ENCODE measurements at regions not wholly inside any gene's neighbourhood (a gene's known extent, or its start where the extent isn't known, plus 50 kb on each side); places are given as distances from the start of the nearest gene placed in this dataset.

DNA sequence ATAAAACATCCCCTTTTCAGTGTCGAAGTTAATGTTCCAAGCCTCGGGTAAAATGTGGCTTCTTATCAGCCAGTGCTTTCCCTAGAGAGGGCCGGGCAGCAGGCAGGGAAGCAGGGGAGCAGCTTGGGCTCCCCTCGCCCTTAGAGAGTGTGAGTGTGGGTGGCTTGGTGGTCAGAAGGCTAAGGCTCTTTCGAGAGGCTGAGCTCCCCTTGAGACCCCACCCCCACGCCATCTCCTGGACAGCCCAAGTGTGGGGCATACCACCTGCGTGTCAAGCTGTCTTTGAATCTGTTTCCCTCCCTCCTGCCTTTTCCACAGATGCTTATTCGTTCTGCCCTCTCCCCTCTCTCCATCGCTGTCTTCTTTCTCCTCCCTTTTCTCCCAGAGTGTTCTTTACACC lies 95.1 kb upstream of the FOXP4 start:
- no peak for DNase-seq (ENCODE audit: low read depth in 2 of 2)

DNA sequence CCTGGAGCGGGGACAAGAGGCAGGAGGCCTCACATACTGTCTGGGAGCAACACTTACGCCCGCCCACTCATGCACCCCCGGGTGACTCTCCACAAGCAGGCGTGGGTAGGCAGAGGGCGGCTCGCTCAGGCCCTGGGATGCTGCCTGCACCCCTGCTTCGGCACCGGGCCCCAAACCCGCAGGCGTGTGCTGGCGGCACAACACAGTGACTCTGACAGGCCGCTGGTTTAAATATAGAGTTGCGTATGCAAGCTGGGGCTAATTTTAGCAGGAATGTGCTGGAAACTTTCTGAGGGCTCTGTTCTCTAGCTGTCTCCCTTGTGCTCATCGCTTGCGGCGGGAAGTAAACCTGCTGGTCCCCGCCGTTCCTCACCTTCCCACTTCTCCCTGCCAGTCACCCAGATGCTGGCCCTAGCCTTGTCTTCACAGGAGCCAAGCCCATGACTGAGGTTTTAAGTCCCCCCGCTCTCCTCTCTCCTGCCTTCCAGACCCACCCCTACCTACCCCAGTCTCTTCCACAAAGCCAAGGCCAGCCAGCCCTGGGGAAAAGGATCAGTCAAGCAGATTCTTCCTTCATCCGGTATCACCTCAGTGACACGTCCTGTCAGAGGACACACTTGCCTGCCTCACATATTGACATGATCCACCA lies 94.5 kb upstream of the FOXP4 start:
- DNase-seq (ENCODE audit: low read depth in 2 of 2), result no peak

DNA sequence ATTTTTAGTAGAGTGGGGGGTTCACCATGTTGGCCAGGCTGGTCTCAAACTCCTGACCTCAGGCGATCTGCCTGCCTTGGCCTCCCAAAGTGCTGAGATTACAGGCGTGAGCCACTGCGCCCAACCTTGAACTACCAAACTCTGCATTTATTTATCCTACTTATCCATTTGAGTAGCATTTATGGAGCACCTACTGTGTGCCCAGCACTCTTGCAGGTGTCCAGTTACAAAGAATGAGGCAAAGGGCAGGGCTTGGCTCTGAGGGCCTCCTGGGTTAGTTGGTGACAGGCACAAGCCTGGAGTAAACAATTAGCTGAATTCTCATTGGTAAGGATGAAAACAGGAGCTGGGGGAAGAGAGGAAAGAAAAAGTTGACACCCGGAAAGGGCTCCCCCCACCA lies 93.4 kb upstream of the FOXP4 start:
- DNase-seq (ENCODE audit: low read depth in 2 of 2), result no peak

DNA sequence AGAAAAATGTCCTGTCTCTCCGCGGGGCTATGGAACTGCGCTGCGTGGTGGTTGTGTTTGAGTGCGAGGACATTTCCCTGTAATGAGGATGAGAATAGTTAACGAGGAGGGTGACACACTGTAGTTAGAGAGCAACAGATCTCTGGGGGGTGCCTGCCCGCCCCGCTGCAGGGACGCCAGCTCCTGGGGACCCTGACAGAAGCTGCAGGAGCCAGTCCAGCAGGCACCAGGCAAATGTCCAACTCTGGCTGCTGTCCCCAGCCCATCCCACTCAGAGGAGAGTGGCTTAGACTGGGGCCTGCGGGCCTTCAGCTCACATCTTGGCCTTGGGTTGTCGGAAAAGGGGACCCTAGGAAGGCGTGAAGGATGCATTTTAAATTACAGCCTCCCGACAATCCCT lies 92.9 kb upstream of the FOXP4 start:
- no peak for DNase-seq (ENCODE audit: low read depth in 2 of 2)

DNA sequence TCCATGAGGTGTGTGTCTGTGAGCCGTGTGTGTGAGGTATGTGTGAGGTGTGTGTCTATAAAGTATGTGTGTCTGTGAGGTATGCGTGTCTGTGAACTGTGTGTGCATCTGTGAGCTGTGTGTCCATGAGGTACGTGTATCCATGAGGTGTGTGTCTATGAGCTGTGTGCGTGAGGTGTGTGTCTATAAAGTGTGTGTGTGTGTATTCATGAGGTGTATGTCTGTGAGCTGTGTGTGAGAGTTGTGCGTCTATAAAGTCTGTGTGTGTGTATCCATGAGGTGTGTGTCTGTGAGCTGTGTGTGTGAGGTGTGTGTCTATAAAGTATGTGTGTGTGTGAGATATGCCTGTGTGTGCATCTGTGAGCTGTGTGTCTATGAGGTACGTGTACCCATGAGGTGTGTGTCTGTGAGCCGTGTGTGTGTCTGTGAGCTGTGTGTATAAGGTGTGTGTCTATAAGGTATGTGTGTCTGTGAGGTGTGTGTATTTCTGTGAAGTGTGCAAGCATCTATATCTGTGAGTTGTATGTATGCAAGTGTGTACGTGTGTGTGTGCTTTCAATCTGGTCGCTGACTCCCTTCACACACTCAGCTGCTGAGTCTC lies 91.9 kb upstream of the FOXP4 start:
- no peak for DNase-seq (ENCODE audit: low read depth in 2 of 2)

DNA sequence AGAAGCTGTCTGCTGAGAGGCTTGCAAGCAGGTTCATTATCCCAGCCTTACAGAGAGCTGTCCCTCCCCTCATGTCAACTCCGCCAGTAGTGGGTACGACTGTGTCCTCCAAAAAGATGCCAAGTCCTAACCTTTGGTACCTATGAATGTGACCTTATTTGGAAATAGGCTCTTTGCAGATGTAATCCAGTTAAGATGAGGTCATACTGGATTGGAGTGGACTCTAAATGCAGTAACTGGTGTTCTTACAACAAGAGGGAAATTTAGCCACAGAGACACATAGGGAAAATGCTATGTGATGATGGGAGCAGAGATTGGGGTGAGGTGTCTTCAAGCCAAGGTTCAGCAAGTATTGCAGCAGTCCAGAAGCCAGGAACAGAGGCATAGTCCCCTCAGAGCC lies 90.8 kb upstream of the FOXP4 start:
- DNase-seq (ENCODE audit: low read depth in 2 of 2), result no peak

DNA sequence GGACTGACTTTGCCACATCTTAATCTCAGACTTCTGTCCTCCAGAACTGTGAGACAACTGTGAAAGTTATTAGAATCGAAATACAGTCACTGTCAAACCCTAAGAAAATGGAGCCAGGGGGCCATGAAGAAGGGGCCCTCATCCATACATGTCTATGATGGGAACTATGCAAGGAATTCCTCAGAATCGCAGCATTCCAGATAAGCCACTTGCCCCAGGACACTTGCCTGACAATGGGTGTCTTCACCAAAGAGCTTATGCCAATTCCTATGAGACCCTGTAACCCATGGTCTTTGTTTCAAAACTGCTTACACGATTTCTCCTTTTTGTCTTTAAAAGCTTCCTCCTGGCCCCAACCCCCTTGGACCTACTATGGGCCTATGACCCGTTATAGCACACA lies 90.4 kb upstream of the FOXP4 start:
- DNase-seq (ENCODE audit: low read depth in 2 of 2), result no peak

DNA sequence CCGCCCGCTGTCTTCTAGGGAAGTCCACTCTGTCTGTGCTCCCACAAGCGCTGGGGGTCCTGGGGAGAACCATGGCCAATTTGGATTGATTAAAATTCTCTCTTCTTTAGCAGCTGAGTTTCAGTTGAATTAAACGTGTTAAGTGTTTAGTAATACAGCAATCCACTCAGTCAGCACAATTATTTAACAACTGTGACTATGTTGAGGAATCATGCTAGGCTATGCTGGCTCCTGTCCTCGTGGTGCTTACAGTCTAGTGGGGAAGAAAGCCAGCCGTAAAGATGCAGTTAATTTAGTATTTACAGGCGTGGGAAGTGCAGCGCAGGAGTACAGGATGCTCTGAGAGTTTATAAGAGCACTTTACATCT lies 88.9 kb upstream of the FOXP4 start:
- no peak for DNase-seq (ENCODE audit: low read depth in 2 of 2)

DNA sequence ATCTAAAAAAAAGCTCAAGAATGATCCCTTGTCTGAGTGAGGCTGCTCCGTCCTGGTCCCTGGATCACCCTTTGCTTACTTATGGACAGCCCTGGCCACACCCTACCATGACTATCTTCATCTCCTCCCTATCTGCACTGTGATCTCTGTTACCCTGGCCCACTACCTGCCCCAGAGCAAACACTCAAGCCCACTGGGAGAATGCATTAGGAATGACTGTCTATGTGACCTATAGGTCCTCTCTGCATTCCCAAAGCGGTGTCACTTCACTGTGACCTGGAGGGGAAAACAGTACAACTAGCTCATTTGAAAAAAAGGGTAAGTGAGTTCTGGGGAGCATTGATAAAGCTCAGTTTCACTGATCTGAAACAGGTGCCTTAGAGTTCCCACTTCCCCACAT lies 86.4 kb upstream of the FOXP4 start:
- no peak for DNase-seq (ENCODE audit: low read depth in 2 of 2)

DNA sequence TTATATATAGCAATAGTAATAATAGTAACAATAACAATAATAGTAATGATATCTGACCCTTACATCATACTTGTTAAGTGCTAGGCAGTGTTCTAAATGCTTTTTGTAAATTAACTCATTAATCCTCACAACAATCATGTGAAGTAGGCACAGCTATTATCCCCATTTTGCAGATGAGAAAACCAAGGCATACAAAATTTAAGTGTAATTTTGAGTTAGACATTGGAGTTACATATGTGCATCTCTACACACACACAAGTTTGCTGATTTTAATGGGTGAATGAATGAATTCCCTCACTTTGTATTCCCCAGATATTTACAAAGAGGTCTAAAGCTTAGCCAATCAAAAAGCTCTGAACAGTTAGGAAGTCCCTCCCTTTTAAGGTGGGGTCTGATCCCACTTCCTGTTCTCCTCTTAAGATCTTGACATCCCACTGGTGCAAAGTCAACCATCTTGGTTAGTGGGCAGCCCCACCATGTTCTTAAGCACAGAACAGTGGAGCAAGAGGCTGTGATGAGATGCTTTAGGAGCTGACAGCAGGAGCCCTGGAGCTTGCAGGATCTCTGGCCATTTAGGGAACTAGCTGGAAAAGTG lies 85.3 kb upstream of the FOXP4 start:
- no peak for DNase-seq (ENCODE audit: low read depth in 2 of 2)

DNA sequence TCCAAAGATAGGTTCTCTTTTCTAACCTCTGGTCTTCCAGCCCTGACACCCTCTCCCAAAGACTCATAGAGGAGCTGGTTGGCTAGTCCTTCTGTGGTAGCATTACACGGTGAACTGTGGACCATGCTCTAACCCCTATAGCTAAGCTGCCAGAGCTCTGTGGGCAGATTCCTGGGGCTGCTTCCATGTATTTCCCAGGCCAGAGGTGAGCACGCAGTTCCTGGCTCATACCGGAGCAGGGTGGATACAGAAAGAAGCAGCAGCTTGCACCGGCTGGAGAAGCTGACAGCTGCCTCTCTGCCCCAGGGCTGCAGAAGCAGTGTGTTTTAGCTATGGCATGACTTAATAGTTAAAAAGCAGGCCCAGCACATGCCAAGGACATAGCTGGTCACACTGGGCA lies 84.1 kb upstream of the FOXP4 start:
- no peak for DNase-seq (ENCODE audit: low read depth in 2 of 2)

DNA sequence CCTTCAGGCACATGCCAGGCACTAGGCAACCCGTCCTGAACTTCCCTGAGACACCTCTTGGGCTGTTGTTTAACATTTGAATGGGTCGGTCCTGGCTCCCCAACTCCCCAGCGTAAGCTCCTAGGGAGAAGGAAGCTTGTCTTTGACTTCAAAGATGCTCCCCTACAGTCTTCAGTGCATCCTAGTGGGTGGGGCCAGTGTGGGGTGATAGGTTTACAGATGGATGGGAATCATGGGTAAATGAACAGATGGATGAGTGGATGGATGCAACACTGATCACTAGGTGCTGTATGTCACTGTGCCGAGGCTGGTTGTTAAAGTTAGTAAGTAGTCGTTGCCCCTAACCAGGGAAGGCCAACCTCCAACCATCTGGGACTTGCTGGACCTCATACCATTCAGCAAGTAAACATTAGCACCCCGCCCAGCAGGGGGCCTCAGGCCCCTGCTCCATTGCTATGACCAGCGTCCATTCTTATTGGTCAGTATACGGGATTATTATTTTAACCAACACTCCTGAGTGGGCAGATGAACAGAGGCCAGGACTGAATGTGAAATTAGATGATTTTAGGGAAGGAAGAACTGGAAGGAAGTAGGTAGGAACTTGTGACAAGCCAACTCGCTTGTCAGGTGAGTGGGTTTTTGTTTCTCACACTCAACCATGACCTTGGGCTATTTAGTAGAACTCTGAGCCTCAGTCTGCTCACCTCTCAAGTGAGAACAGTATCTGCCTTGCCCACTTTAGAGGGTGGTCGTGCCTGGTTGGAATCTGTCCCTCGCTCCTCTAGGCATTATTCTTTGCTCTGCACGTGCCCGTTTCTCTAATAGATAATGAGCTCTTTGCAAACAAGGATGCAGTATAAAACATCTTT lies 82.9 kb upstream of the FOXP4 start:
- DNase-seq (ENCODE audit: low read depth in 2 of 2), result no peak

DNA sequence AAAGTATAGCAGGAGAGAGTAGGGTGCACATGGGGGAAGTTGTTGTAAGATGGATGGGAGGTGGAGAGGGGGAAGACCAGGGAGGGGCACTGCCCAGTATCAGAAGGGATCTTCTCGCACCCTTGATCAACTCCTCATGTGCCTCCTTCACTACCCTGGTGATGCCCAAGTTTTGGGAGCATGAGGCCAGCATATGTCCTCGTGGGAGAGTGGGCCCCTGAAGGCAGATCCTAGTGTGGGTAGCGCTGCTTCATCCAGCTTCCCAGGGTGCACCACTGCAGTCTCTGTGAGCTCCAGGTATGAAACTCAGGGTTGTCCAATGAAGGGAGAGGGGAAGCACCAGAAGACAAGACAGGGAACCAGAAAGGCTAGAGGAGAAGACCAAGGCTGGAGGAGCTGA lies 82.2 kb upstream of the FOXP4 start:
- DNase-seq (ENCODE audit: low read depth in 2 of 2), result no peak

DNA sequence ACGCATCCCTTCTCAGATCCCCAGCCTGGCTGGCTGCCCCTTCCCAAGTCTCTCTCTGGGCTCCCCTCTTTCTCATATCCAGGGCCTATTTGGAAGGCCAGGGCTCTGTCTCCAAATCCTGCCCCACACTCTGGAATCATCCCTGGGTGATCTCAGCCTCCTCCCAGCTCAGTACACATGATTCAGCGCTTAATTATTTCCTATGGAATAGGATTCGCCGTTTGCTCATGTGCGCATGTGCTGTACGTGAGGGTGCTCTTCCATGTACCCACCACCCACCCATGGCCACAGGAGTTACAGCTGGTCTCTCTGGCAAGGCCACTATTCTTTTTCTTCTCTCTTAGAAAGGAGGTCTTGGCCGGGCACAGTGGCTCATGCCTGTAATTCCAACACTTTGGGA lies 81.7 kb upstream of the FOXP4 start:
- no peak for DNase-seq (ENCODE audit: low read depth in 2 of 2)

DNA sequence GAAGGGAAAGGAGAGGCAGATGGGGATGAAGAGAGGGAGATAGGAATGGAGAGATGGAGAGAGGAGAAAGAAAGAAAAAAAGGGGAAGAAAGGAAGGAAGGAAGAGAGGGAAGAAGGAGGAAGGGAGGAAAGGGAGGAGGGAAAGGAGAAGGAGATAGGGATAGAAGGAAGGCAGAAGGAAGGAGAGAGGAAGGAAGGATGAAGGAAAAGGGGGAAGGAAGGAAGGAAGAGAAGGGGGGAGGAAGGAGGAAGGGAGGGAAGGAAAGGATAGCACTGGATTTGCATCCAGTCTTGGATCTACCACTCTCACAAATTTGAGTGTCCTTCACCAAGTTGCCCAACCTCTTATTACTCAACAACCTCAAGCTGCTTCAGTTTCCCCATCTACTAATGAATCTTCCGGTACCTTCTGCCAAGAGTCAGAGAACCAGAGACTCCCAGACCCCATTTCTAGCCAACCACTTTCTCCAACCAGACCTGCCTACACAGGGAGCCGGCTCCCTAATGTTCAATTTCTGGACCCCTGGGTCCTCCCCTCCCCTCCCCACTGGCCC lies 79.7 kb upstream of the FOXP4 start:
- no peak for DNase-seq (ENCODE audit: low read depth in 2 of 2)

DNA sequence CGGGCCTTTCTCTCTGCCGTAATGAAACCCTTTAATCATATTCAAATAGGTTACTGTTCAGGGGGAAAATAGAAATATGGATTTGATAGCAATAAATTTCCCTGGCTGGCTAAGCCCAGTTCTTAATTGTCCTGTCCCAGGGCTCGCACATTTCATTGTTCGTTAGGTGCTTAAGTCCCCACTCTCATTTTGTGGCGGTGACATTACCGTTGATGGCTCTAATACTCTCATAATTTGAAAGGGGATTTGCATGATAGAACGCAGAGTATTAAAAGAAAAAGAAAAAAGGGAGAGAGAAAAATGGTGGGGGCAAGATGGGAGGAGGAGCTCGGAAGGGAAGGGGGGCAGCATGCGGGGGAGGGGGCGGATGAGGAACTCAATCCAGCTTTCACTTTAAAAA lies 79.1 kb upstream of the FOXP4 start:
- DNase-seq (ENCODE audit: low read depth in 2 of 2), result no peak

DNA sequence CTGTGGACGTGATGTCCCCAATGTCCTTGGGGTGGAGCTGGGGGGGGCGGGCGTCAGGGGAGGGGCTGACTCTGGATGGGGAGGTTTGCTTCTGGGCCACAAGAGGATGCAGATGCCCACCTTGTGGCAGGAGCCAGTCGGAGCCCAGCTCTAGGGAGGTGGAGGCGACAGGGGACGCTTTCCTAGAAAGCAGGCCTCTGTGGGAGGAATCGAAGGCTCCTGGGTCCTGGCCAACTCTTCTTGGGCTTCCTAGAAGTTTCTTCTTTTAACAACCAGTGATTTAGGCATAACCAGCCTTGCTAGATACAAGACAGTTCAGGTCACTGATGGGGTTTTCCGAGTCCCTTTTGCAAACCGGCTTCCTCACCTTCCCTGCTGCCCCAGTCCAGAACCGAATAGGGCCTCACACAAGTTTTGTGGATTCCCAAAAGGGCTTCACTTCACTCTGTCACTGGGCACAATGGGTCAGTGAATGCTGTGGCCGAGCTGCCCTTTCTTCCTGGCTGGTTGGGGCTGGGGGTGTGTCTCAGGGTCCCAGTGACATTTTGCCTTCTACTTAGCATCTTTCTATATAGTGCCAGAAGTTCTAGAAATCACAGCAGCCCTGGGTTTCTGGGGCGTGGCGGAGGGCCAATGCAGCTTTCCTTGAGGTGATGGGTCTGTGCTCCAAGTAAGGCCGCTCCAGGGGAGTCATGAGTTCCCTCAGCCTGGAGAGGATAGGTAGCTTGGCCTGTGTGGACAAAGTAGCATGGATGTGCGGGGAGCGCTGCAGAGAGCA lies 78.4 kb upstream of the FOXP4 start:
- DNase-seq (ENCODE audit: low read depth in 2 of 2), result no peak

DNA sequence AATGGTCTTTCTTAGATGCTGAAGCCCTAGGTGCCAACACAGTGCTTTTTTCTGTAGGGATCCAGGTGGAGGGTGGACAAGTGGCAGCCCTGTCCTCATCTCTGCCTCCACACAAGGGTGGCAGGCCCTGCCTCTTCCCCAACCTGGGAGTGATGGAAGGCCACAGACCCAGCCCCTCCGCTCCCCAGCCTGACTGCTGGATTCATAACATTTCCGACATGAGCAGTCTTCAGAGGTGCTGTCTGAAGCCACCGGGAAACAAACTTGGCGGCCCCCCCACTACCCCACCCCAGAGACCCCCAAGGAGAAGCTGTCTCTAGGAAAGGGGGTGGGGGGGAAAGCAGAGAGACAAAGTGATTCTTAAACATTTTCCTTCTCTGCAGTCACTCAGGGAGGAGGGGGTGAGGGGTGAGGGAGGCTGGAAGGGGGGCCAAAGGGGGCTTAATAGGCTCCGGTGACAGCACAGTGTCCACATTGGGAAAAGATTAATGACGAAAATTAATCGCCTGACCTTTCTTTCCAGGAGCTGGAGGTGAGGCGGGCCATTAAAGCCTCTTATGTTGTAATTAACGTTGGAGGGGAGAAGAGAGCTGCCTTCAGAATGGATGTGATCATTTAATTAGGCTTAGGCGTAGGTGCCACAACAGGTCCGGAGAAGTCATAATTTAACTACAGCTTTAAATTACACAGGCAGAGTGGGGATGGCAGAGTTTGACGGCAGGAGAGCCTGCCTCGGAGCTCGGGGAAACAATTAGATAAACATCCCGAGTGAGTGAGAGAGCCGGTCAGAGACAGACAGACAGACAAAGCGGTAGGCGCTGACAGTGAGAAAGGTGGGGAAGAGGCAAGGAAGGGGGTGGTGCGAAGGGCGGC lies 76.8 kb upstream of the FOXP4 start:
- no peak for DNase-seq (ENCODE audit: low read depth in 2 of 2)

DNA sequence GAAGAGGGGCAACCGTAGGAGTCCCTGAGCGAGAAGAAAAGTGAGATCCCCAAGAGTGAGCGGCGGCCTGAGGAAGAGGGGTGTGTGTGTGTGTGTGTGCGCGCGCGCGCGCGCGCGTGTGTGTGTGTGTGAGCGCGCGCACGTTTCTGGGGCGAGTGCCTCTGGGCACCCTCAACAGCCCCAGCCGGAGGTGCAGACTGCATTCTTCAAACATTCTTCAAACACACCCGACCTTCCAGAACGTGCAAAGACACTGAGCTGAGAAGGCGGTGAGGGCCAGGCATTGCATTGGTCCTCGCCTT lies 76.2 kb upstream of the FOXP4 start:
- no peak for DNase-seq (ENCODE audit: low read depth in 2 of 2)

DNA sequence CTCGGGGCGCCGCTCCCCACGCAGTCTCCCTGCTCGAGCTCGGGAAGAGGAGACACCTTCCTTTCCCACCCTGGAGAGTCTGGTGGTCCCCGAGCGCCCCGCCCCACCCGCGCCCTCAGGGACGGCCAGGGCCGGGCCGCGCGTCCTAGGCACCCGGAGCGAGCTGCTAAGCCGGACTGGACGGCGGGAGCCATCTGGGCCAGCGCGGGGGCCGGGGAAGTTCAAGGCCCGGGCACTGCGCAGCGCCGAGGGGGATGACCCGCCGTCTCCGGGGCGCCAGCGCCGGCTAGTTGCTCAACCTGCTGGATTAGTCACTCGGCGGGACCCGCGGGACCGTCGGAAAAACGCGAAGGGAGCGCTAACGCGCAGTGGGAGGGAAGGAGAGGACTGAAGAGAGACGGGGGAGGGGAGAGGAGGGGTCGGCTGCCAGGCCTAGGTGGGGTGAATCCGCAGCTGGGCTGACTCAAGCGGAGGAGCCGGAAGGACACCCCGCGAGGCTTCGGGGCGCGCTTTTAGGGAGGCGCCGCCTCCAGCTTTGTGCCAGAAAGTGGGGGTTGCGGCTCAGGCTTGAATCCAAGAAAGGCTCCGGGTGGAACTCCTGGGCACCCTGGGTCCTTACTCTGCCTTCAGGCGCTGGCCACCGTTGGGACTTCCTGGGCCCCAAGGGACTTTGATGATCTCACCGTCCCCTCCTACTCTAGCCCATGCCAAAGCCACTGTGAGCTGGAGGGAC lies 75.7 kb upstream of the FOXP4 start:
- no peak for DNase-seq (ENCODE audit: low read depth in 2 of 2)
